Activated CD4-positive, alpha-beta T cell treated with anti-CD3 and anti-CD28 coated beads for 48 hours (primary cell): ENCODE measurements at regions not wholly inside any gene's neighbourhood (a gene's known extent, or its start where the extent isn't known, plus 50 kb on each side); places are given as distances from the start of the nearest gene placed in this dataset.
"Not testable (repeated sequence)": the region's sequence is repeated elsewhere in the genome, so short reads cannot be mapped to it uniquely, and the experiment has no call there.

Source experiments
- DNase-seq: peaks from one replicate; pipeline ENCODE4 v3.0.0-alpha.2; 2020

DNA sequence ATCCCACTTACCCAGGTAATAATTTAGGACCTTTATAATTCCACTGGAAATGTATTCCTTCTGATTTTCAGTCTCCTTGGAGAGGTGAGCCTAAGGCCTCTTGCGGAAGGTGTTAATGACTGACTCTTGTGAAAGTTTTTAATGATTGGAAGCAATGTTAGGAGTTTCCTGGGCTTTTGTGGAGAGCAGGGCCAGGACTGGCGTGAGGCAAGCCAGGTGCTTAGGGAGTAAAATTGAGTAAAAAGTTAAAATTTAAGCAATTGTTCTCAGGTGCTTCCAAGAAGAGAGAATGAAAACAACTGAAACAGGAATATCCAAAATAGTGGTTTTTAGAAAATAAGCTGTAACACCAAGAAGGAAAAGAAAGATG lies 130.6 kb upstream of the TGFBR2 start:
- DNase-seq, result no peak

DNA sequence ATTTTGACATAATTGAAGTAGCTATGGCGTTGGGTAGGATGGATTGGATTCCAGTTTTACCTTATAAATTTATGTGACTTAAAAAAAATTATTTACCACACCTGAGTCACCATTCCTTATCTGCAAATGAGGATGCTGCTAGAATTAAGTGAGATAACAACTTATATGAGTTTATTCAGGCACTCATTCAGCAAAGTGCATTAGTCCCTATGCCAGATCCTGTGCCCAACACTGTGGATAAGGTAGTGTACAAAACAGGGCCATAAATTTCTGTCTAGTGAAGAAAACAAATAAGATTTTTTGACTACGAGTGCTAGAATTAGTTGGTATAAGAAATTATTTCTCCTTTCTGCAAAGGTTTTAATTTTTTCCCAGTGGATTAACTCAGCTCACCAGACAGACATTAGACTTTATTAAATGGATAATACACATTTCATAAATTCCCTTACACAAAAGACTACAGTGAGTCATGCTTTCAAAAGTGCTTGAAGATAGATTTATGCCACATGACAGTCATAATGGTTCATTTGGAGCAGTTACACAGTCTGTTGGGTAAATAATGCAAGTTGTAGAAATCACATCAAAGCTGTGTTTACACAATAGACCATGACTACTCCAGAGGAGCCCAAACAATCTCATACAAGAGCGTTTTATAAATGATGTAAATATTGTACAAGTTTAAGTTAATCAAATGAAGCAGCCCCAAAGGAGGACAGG lies 129.9 kb upstream of the TGFBR2 start:
- DNase-seq, result no peak

DNA sequence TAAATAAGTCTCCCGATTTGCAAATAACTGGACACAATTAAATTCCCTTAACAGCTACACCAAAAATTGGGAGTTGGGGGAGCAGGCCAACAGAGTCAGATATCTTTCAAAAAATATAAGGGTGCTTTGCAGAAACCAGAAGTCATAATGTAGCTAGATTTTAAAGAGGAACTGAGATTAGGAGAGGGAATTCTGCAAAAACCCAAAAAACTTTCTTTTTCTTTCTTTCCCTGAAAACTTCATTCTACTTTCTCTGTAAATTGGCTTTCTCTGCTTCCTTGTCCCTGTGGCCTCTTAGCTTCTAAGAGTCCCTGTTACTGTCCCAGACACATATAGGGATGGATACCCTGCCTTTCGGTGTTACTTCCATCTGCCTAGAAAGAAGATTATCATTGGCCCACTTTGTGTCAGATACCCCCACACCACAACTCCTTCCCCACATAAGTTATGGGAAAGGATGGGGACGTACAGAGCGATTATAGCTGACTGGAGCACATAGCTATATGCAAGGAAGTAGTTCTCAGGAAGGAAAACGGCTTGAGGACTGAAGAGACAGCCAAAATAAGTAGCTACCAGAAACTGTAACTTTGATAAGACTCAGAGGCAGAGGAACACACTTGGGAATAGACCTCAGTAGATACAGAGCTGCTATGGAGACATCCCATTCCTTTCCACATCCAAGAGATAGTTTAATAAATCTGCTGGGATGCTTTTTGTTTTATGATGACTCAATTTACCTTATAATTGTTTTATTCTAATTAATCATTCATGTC lies 129.1 kb upstream of the TGFBR2 start:
- DNase-seq, result no peak

DNA sequence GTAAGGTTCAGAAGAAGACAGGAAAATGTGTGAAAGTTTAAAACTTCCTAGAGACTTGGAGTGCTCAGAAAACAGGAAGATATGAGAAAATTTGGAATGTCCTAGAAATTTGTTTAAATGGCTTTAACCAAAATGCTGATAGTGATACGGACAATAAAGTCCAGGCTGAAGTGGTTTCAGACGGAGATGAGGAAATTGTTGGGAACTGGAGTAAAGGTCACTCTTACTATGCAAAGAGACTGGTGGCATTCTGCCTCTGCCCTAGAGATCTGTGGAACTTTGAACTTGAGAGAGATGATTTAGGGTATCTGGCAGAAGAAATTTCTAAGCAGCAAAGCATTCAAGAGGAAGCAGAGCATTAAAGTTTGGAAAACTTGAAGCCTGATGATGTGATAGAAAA lies 126.7 kb upstream of the TGFBR2 start:
- not testable (repeated sequence) for DNase-seq

DNA sequence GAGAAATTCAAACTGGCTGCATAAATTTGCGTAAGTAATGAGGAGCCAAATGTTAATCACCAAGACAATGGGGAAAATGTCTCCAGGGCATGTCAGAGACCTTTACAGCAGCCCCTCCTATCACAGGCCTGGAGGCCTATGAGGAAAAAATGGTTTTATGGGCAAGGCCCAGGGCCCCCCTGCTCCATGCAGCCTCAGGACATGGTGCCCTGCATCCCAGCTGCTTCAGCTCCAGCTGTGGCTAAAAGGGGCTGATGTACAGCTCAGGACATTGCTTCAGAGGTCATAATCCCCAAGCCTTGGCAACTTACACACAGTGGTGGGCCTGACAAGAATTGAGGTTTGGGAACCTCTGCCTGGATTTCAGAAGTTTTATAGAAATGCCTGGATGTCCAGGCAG lies 126.2 kb upstream of the TGFBR2 start:
- DNase-seq, result not testable (repeated sequence)

DNA sequence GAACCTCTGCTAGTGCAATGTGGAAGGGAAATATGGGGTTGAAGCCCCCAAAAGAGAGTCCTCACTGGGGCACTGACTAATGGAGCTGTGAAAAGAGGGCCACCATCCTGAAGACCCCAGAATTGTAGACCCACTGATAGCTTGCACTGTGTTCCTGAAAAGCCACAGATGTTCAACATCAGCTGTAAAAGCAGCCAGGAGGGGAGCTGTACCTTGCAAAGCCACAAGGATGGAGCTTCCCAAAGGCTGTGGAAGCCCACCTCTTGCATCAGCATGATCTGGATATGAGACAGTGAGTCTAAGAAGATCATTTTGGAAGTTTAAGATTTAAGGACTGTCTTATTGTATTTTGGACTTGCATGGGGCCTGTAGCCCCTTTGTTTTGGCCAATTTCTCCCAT lies 125.8 kb upstream of the TGFBR2 start:
- no peak for DNase-seq

DNA sequence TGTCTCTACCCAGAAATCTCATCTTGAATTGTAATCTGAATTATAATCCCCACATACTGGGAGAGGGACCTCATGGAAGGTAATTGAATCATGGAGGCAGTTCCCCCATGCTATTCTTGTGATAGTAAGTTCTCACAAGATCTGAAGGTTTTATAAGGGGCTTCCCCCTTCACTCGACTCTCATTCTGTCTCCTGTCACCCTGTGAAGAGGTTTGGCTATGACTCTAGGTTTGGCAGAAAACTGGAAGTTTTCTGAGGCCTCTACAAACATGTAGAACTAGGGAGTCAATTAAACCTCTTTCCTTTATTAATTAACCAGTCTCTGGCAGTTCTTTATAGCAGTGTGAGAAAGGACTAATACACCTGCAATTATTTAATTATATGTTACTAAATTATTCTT lies 125.2 kb upstream of the TGFBR2 start:
- no peak for DNase-seq

DNA sequence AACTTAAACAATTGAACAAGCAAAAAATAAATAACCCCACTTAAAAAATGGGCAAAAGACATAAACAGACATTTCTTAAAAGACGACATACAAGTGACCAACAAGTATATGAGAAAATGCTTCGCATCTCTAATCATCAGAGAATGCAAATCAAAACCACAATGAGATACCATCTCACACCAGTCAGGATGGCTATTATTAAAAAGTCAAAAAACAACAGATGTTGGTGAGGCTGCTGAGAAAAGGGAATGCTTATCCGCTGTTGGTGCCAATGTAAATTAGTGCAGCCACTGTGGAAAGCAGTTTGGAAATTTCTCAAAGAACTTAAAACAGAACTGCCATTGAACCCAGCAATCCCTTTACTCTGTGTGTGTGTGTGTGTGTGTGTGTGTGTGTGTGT lies 122.2 kb upstream of the TGFBR2 start:
- DNase-seq, result not testable (repeated sequence)

DNA sequence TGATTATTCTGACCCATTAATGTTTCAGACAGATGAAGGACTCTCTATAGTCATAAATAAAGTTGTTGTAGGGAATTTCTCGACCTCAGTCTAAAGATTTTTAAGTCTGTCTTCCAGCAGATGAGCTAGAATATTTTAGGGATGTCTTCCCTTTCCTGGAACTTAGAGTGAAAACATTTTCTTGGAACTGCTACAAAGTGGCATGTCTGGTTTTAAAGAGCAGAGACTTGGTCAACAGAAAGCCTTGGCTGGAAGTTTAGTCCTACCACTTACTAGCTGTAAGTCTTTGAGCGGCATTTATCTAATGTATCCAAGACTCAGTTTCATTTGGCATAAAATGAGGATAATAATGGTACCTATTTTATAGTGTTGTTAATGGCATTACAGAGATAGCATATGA lies 120.0 kb upstream of the TGFBR2 start:
- no peak for DNase-seq

DNA sequence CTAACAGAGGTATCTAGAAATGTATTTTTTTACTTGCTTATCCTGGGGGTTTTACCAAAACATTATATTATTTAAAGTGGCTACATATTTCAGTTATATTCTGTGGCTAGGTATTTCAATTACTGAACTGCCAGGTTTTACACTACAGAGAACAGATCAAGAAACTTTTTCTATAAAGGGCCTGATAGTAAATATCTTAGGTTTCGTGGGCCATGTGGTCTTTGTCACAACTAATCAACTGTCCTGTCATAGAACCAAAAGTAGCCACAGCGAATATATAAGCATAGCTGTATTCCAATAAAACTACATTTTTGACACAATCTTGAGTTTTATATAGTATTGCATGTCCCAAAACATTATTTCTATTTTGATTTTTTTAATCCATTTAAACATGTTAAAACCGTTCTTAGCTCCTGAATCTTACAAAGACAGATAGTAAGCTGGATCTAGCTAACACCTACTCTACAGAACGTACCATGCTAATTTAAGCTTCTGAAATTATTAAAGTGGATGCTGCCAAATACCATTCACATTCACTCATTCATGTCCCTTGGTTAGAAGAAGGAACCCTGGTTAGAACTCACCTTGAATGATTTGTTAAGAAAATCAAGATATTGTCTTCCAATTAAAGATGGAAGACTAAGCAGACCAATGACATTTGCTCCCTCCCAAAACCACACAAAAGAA lies 118.2 kb upstream of the TGFBR2 start:
- DNase-seq, result no peak

DNA sequence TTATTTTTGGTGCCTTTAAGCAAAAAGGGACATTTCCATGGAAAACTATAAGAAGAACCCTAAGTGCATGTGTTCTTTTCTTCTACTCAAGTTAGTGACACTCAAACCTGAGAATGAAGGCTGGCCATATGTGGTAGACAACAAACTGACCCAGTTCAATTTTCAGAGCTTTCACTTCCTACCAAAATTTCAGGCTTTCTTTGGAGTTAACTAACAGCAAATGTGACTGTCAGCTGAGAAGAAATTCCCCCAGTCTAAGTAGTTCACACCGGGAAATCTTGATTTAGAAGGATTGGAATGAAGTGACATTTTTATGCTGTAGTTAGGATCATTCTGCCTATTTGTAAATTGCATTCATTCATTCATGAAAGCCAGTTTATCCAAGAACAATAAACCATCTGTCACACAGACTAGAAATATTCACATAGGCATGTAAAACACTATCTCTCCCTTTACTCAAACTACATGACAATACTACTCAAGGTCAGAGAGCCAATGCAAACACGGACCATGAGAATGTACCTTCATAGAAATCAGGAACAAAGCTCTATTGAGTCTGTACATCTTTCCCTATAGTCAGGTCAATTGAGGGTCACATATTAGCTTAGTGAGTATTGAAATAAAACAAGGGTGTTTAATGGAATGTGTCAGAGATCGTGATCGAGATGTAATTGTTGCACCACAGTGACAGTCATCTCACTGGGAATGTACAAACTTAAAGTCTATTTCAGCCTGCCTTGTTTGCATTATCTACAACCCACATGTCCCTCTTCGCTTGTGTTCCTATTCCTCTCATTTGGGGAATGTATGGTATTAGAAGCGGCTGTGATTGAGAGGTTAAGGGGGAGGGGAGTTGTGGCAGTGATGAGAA lies 113.8 kb upstream of the TGFBR2 start:
- no peak for DNase-seq

DNA sequence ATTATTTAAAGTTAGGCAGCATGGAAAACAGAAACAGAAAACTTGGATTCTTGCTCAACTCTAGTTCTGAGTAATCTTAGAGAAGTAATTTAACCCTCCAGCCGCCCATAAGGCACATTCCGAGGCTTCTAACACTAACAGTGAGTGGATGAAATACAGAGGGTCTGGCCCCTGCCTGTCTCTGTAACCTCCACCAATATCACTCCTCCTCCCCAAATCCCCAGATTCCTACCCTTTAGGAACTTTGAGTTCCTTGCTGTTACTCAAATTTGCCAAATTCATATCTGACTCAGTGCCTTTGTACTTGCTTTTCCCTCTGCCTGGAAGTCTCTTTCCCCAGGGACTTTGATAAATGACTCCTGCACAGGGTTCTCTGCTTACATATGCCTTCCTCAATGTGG lies 112.5 kb upstream of the TGFBR2 start:
- DNase-seq, result no peak

DNA sequence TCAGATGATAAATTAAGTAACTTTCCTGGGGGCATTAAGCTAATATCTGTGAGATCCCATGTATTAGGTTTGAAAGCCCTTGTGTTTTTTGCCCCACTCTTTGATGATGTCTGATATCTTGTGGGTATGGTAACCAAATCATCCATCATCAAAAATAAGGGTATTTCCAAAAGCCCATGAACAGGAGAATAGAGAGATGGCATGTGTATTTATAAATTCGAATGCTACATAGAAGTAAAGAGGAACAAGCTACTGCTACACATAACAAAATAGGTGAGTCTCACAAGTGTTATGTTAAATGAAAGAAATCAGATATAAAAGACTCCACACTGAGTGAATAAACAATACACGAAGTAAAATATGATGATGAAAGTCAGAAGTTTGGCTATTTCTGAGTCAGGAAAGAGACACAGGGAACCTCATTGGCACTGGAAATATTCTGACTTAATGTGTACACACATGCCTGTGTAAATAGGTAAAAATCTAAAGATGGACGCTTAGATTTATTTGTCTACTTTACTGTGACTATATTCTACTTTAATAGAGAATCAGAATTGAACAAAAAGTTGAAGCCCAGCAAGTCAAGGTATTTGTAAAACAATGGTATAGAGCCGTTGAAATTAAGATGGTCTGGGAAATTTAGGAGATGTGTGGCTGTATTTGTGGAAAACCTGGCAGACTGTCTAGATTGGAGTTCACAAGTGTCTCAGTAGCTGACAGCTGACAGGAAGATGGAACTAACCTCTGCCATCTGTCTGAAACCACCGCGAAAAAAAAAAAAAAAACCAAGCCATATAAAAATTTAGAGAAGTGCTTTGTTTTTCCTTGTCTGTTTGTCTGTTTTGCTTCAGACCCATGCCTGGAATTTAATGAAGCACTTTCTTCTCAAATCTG lies 111.0 kb upstream of the TGFBR2 start:
- no peak for DNase-seq

DNA sequence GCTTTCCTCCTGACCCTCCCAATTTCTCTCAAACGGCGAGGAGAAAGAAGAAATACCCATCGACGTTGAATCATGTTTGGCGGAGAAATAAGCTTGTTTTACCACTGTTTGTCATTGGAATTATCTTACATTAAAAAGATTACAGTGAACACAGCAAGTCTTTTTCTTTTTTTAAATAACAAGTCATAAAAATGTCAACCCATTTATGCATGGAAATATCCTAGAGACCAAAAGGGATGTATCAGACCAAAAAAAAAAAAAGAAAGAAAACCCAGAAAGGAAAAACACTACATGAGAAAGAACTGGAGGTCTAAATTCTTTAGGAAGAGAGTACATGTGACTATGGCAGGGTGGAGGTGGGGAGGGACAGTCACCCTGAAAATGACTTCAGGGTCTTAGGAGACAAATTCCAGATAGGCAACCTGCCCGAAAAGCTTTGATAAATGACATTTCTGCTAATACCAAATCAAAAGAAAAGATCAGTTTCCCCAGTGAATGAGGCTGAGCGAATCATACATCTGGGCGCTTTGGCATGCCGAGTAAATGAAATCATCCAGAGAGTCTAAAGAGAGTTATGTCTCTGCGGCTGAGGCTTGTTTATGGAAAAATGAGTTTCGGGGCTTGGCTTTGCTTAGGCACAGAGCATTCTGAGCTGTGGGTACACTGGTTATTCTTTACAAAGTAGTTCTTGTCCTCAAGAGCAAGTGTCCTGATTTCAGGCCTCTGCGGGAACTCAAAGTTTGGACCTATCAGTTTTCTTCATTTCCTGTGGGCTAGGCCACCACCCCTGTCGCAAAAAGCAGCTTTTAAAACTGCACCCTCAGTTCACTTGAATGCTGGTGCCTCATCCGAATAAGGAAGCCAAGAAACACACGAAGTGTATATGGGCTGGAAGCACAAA lies 110.1 kb upstream of the TGFBR2 start:
- no peak for DNase-seq

DNA sequence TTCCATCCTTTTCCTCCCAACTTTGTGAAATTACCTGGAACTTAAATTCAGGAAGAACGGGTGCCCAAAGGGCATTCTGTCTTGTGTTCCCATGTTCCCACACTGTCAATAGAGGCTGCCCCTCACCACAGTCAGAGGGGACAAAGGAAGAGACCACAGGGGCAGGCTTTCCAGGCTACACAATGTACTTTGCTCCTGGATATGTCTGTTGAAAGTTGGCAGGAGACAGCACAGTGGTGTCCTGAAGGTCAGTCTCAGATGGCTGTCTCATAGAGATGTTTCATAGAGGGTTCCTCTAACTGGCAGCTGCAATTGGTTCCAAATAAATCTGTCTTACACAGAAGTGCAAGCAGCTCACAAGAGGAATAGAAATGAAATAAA lies 107.8 kb upstream of the TGFBR2 start:
- DNase-seq, result no peak

DNA sequence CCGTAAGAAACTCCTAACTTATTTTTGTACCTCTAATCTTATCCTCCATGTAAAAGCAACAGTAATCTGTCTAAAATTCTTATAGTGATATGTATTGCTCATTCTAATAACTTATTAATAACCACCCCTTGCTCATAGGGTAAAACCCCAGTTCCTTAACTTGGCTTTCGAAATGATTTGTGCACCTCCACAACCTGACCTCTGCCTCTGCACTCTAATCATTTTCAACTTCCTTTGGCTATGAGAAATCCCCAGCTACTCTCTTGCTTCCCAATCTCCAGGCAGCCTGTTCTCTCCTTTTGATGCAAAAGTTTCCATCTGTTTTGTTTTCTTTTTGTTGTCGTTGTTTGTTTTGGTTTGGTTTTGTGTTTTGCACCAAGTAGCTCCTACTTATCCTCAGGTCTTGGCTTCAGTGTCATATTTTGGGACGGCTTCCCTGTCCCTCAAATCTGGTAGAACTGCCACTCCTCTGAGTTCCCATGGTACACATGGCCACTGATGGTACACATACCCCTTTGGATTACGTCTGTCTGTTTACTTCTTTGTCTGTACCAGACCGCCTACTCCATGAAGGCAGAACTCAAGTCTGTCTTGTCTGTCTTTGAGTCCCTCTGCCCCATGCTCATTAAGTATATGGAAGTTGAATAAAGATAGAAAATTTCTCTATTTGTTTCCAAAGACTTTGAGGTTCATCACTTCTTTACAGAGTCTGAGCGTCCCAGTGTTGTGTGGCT lies 105.6 kb upstream of the TGFBR2 start:
- DNase-seq, result no peak

DNA sequence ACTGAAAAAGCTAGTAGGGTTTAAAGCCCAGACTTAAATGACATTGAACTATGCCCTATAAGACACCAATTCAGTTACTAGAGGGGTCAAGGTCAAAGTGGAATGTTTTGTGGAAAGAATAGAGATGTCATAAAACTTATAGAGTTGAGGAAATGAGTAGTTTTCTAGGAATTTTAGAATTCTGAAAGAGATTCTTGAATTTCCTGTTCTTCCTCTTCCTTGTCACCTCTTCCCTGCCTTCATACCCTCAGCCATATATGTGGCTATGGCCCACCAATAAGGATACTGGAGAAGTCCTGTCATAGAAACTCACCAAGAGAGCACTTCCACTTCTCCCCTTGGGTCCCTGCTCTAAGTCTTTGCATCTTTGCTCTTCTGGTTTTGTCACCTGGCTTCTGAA lies 104.9 kb upstream of the TGFBR2 start:
- DNase-seq, result no peak

DNA sequence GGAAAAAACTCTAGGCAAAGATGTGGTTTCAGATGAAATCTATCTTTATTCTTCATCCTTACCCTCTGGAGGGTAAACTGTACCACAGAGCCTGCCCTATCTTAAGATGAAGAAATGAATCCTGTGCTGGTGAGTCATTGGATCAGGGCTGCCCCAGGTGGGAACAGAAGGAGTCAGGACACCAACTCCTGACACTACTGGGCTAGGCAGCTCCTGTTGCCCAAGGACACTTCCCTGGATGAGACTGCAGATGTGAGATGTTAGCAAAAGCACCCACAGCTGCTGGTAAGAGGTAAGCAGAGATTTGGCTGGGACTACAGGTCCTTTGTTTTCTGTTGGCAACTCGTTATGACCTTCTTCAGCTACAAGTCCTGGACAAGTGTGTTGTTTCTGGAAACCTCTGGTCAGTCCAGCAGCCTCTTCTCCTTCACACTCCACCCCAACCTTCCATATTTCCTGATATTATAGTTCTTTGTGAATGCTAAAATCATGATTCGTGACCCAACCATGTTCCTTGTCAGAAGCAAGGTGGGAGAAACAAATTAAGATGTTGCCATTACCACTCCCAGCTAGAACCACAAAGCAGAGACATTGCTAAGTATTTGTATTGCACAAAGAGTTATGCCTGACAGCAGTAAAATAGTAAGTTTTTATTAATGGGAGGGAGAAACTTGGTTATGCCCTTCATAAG lies 104.2 kb upstream of the TGFBR2 start:
- no peak for DNase-seq

DNA sequence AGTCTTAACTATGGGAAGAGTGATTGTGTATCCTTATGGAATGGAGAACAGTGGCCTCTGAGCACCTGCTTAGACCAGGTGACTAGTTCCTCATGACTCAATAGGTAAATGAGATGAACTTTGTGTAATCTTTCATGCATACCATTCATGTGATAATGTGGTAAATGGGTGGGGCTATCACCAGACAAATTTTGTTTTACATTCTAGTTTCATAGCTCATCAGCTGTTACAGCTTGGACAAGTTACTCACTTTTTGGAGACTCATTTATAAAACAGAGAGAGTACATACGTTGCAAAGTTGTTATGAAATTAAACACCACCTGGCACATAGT lies 103.7 kb upstream of the TGFBR2 start:
- DNase-seq, result no peak

DNA sequence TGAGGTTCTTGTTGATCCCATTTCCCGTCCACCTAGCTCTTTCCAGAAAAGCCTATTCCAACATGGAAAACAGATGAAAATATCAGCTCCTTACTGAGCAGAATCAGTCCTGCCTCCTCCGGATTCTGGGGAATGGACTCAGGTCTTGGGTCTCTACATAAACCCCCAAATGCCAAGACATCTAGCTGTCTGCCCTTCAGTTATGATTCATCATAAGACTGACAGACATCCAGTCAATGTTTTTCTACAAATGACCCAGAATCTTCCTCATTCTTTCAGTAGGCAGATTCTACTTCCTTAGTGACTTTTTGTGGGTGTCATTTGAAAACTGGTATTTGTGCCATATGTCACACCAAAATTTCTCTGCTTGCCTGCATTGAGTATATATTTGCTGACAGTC lies 103.0 kb upstream of the TGFBR2 start:
- DNase-seq, result no peak
